ENCODE measurements at regions not wholly inside any gene's neighbourhood (a gene's known extent, or its start where the extent isn't known, plus 50 kb on each side); places are given as distances from the start of the nearest gene placed in this dataset.

GRCh38 chr12:92411687-92412086 is 266.0 kb upstream of the BTG1 start:
- TF ChIP-seq CTCF (IDR thresholded peaks at IDR 0.05) (no peak), SIN3A (IDR thresholded peaks at IDR 0.05; ENCODE audit: borderline replicate concordance, insufficient read depth, low read depth, low read length) (no peak), POLR2AphosphoS5 (IDR thresholded peaks at IDR 0.05; ENCODE audit: low read depth, low read length) (no peak), TCF7L2 (IDR thresholded peaks at IDR 0.05; ENCODE audit: low read depth, low read length) (no peak)
